Smooth muscle cell (in vitro differentiated cells): ENCODE measurements at regions not wholly inside any gene's neighbourhood (a gene's known extent, or its start where the extent isn't known, plus 50 kb on each side); places are given as distances from the start of the nearest gene placed in this dataset.

ENCODE experiments used
- DNase-seq: peaks from one replicate; lab custom pipeline; 2025; ENCODE audit not compliant: unreplicated experiment; lab: John Stamatoyannopoulos, UW
- H2AFZ ChIP-seq: fragments of 200-600 bp; sonication (generic); 2 replicates; pipeline ENCODE4 v1.6.0; 2016; ENCODE audit warnings: antibody characterized with exemption, low read depth, mild to moderate bottlenecking
- H3F3A ChIP-seq: fragments of 200-600 bp; sonication (generic); 2 replicates; pipeline ENCODE4 v1.6.0; 2017; ENCODE audit warnings: antibody characterized with exemption, low read depth
- H3K27ac ChIP-seq: fragments of 200-600 bp; sonication (generic); 2 replicates; pipeline ENCODE4 v1.5.1; 2016; ENCODE audit warnings: low read depth, mild to moderate bottlenecking
- H3K27me3 ChIP-seq: fragments of 200-600 bp; sonication (generic); 2 replicates; pipeline ENCODE4 v1.6.1; 2016; ENCODE audit warnings: low read depth, mild to moderate bottlenecking
- H3K36me3 ChIP-seq: fragments of 200-600 bp; sonication (generic); 2 replicates; pipeline ENCODE4 v1.5.1; 2016; ENCODE audit warnings: low read depth
- H3K4me1 ChIP-seq: fragments of 200-600 bp; sonication (generic); 2 replicates; pipeline ENCODE4 v1.5.1; 2016; ENCODE audit warnings: low read depth
- H3K4me2 ChIP-seq: fragments of 200-600 bp; sonication (generic); 2 replicates; pipeline ENCODE4 v1.6.0; 2016; ENCODE audit warnings: mild to moderate bottlenecking
- H3K4me3 ChIP-seq: fragments of 200-600 bp; sonication (generic); 2 replicates; pipeline ENCODE4 v1.5.1; 2016; ENCODE audit warnings: mild to moderate bottlenecking
- H3K79me2 ChIP-seq: fragments of 200-600 bp; sonication (generic); 2 replicates; pipeline ENCODE4 v1.6.0; 2016; ENCODE audit warnings: low read depth, mild to moderate bottlenecking
- H3K9ac ChIP-seq: fragments of 200-600 bp; sonication (generic); 2 replicates; pipeline ENCODE4 v1.6.0; 2016; ENCODE audit warnings: low read depth
- H3K9me3 ChIP-seq: fragments of 200-600 bp; sonication (generic); replicated peaks from 2 replicates; pipeline ENCODE4 v1.5.1; 2016; ENCODE audit warnings: low read depth
- H4K20me1 ChIP-seq: fragments of 200-600 bp; sonication (generic); 2 replicates; pipeline ENCODE4 v1.6.0; 2016; ENCODE audit warnings: low read depth
- WGBS: methylation state at CpG from one replicate; pipeline ENCODE4 v1.1.7; 2016; ENCODE audit warnings: low lambda C conversion rate; 5-methylcytosine and 5-hydroxymethylcytosine counted together
- TF ChIP-seq, protein P1 (sequence below): fragments of 200-600 bp; sonication (generic); IDR thresholded peaks from 2 replicates; pipeline ENCODE4 v1.5.1; 2017; ENCODE audit warnings: borderline replicate concordance, mild to moderate bottlenecking, antibody characterized with exemption; ENCODE audit not compliant: insufficient read depth, poor library complexity, severe bottlenecking

DNA sequence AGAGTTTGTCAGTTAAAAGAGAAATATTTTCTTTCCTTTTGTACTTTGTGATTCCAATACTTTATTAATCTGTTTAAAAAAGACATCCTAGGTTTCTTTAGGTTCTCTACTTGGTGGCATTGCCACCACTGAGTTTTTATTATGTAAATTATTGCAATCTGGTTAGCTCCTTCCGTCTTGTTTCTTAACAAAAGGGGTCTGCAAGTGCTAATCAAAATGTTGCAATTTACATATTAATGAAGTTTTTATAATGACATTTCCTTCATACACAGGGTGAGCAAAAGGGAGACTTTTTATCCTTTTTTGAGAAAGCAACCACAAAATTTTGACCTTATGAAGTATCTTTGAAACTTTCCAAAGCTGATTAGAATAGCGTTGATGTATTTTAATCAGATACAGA lies 1307.3 kb downstream of the ROBO2 start:
- Histone ChIP-seq H3K9ac (no peak overlapping the region), H3K4me3 (no peak overlapping the region), H3K79me2 (no peaks in the 10 kb centered on the region), H3K9me3 (no peaks in the 10 kb centered on the region), H3F3A (no peaks in the 10 kb centered on the region), H3K4me1 (peaks cover 23% of the 10 kb centered on the region), H3K27me3 (no peaks in the 10 kb centered on the region), H3K36me3 (no peaks in the 10 kb centered on the region), H3K4me2 (no peak overlapping the region), H4K20me1 (no peaks in the 10 kb centered on the region), H3K27ac (no peak overlapping the region), H2AFZ (no peak overlapping the region)
- TF ChIP-seq, protein P1, sequence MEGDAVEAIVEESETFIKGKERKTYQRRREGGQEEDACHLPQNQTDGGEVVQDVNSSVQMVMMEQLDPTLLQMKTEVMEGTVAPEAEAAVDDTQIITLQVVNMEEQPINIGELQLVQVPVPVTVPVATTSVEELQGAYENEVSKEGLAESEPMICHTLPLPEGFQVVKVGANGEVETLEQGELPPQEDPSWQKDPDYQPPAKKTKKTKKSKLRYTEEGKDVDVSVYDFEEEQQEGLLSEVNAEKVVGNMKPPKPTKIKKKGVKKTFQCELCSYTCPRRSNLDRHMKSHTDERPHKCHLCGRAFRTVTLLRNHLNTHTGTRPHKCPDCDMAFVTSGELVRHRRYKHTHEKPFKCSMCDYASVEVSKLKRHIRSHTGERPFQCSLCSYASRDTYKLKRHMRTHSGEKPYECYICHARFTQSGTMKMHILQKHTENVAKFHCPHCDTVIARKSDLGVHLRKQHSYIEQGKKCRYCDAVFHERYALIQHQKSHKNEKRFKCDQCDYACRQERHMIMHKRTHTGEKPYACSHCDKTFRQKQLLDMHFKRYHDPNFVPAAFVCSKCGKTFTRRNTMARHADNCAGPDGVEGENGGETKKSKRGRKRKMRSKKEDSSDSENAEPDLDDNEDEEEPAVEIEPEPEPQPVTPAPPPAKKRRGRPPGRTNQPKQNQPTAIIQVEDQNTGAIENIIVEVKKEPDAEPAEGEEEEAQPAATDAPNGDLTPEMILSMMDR, result no peak
- 72% methylated on average over 2 of the region's 2 CpGs for WGBS
- no peak for DNase-seq

DNA sequence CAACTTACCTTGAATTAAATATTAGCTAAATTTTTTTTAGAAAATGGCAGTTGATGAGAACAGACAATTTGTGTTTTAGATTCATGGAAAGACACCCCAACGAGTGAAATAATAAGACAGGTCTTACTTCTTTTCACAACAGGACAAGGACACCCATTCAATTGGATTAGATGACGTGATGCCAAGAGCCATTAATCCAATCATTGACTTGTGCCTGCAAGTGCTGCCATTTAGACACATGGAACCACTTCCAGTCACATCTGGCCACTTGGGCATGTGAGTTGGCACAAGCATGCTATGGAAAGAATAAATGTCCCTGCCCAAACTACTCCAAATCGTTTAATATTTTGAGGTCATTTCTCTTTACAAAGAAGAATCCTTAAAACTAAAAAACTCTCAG lies 1308.8 kb downstream of the ROBO2 start:
- Histone ChIP-seq H3K4me1 (peaks cover 23% of the 10 kb centered on the region), H4K20me1 (no peaks in the 10 kb centered on the region), H3K79me2 (no peaks in the 10 kb centered on the region), H3K27me3 (no peaks in the 10 kb centered on the region), H3K9me3 (no peaks in the 10 kb centered on the region), H3K36me3 (no peaks in the 10 kb centered on the region), H3K4me3 (no peak overlapping the region), H3K9ac (no peak overlapping the region), H3F3A (no peaks in the 10 kb centered on the region), H2AFZ (no peak overlapping the region), H3K4me2 (no peak overlapping the region), H3K27ac (no peak overlapping the region)
- TF ChIP-seq, protein P1, result no peak
- WGBS, result 97% methylated on average over 3 of the region's 3 CpGs
- no peak for DNase-seq

DNA sequence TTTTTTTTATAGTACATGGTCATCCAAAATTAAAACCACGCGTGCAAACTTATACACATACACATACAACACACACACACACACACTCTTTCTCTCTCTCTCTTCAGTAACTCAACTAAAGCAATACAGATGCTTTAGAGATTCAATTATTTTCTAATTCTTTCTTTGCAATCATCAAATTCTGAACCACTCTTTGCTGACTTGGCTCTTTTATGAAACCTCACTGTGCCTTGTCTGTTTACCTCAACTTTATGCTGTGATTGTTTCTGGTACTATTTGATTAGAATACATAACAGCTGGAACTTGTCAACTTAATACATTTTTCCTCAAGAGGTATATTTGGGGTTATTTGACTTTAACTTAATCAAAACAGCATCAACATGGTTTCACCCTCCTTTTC lies 1309.7 kb downstream of the ROBO2 start:
- whole genome bisulfite sequencing, result 94% methylated on average over 2 of the region's 2 CpGs
- TF ChIP-seq, protein P1, result no peak
- H3K27me3 ChIP-seq, result no peaks in the 10 kb centered on the region
- H2AFZ ChIP-seq, result no peak overlapping the region
- H4K20me1 ChIP-seq, result no peaks in the 10 kb centered on the region
- H3K4me1 ChIP-seq, result peaks cover 23% of the 10 kb centered on the region
- no peak overlapping the region for H3K4me2 ChIP-seq
- H3K9me3 ChIP-seq, result no peaks in the 10 kb centered on the region
- H3K79me2 ChIP-seq, result no peaks in the 10 kb centered on the region
- H3K9ac ChIP-seq, result no peak overlapping the region
- H3K27ac ChIP-seq, result no peak overlapping the region
- H3K36me3 ChIP-seq, result no peaks in the 10 kb centered on the region
- H3F3A ChIP-seq, result no peaks in the 10 kb centered on the region
- no peak for DNase-seq
- no peak overlapping the region for H3K4me3 ChIP-seq

DNA sequence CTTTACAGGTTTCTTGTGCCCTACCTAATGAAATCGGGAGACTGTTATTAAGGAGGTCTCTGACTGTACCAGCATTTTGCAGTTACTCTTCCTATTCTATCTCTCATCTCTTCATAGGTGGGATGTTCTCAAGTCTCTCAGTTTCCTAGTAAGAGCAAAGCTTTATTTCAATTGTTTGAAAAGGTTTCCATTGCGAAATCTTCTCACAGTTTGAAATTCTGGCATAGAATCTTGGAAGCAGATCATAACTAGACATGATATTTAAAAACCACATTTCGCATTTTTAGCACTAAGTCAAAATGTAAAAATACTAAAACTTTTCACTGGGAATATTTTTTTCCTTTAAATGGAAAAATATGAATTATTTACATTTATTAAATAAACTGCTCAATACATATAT lies 1311.4 kb downstream of the ROBO2 start:
- no peak for DNase-seq
- Histone ChIP-seq H3K4me1 (peaks cover 17% of the 10 kb centered on the region), H3K4me2 (no peak overlapping the region), H3F3A (no peaks in the 10 kb centered on the region), H3K4me3 (no peak overlapping the region), H4K20me1 (no peaks in the 10 kb centered on the region), H3K9ac (no peak overlapping the region), H3K27me3 (no peaks in the 10 kb centered on the region), H3K79me2 (no peaks in the 10 kb centered on the region), H3K9me3 (no peaks in the 10 kb centered on the region), H3K27ac (no peak overlapping the region), H3K36me3 (no peaks in the 10 kb centered on the region), H2AFZ (no peak overlapping the region)
- 96% methylated on average over 3 of the region's 3 CpGs for WGBS
- TF ChIP-seq, protein P1, result no peak
